ENCODE measurements at regions not wholly inside any gene's neighbourhood (a gene's known extent, or its start where the extent isn't known, plus 50 kb on each side); places are given as distances from the start of the nearest gene placed in this dataset.

- in situ Hi-C loops (cut with MboI; ENCODE audit: low pct_unique_long_range_greater_than_20kb in 2 of 9, low sequenced_read_pairs in 9 of 9, unreplicated experiment in 9 of 9), result loop anchor here in 3 of 9 experiments (25.0 kb wide), 1 partner anchor 467 kb away; no protein-coding TSS in a partner anchor
- H3K27ac ChIP-seq, result no peak overlapping the region
- ATAC-seq (replicated peaks in 6 of 8), result peak in 6 of 8 experiments; percentile 20 to 93 (median 88)
Observed at GRCh38 chr1:239879321-239880170, 212.1 kb upstream of the FMN2 start.

DNA sequence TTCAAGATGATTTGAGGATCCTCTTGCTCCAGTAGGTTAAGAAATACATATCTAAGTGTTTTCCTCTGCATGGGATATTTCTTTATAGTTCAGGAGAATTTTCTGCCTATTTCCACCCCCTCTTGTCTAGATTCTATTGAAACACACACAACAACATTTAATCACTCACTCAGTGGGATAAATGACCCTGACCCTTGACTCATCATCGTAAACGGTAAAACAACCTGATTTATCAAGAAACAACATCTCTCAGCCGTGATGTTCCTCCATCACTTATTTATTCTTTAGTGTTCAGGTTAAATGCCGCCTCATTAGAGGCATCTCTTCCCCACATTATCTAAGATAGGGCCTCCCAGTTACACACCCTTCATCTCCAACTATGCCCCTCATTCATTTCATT, 208.7 kb upstream of the FMN2 start:
- peak in 2 of 8 experiments; percentile 22 to 35 for ATAC-seq (replicated peaks in 6 of 8)
- whole genome bisulfite sequencing, 10 experiments, result 14 to 100% (median 62%) methylated on average over 1 to 4 of the region's 4 CpGs; no CpG with 5 or more reads in 1 of the 10 experiments
- H3K4me3 ChIP-seq, result no peak overlapping the region
- H3K4me1 ChIP-seq (replicated peaks in 1 of 2), result peaks cover 9 to 11% of the 10 kb centered on the region in 2 donors
- in situ Hi-C loops (cut with MboI; ENCODE audit: low pct_unique_long_range_greater_than_20kb in 2 of 9, low sequenced_read_pairs in 9 of 9, unreplicated experiment in 9 of 9), result loop anchor here in 3 of 9 experiments (25.0 kb wide), 1 partner anchor 471 kb away; no protein-coding TSS in a partner anchor
- H3K27ac ChIP-seq, result no peak overlapping the region

More at GRCh38 chr1:239879321-239880170, 212.1 kb upstream of the FMN2 start:
- 0 to 100% (median 69%) methylated on average over 1 to 9 of the region's 10 CpGs for whole genome bisulfite sequencing, 10 experiments
- H3K4me1 ChIP-seq (replicated peaks in 1 of 2), result peaks cover 9 to 11% of the 10 kb centered on the region in 2 donors
- H3K4me3 ChIP-seq, result no peak overlapping the region

- in situ Hi-C loops (cut with MboI; ENCODE audit: low pct_unique_long_range_greater_than_20kb in 2 of 9, low sequenced_read_pairs in 9 of 9, unreplicated experiment in 9 of 9), result loop anchor here in 3 of 9 experiments (25.0 kb wide), 1 partner anchor 472 kb away; no protein-coding TSS in a partner anchor
- Histone ChIP-seq H3K4me3 (no peak overlapping the region), H3K27ac (no peak overlapping the region), H3K4me1 (replicated peaks in 1 of 2) (peaks cover 3 to 6% of the 10 kb centered on the region in 2 donors)
- 24 to 100% (median 94%) methylated on average over 3 to 4 of the region's 4 CpGs; no CpG with 5 or more reads in 2 of the 10 experiments for WGBS, 10 experiments
- ATAC-seq (replicated peaks in 6 of 8), result no peak
Observed at GRCh38 chr1:239884796-239885195, 206.9 kb upstream of the FMN2 start.

DNA sequence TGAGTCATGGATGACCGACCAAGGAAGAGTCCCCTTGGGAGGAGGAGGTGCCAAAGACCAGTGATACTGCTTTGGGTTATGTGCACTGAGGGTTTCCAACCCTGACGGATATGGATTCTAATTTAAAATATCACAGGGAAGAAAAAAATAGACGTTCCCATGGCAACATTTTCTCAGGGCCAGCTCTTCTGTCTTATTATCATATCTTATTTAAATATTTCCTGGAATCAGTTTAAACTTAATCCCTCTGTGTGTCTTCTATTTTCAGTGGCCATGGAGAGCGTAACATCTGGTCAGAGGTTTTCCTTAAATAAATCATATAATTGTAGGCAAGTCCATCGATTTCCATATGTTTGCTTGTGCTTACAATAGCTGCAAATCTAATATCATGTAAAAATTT, 205.4 kb upstream of the FMN2 start:
- in situ Hi-C loops (cut with MboI; ENCODE audit: low pct_unique_long_range_greater_than_20kb in 2 of 9, low sequenced_read_pairs in 9 of 9, unreplicated experiment in 9 of 9), result loop anchor here in 3 of 9 experiments (25.0 kb wide), 1 partner anchor 474 kb away; no protein-coding TSS in a partner anchor
- WGBS, 10 experiments, result 10 to 100% (median 85%) methylated on average over 1 to 5 of the region's 5 CpGs
- H3K4me1 ChIP-seq (replicated peaks in 1 of 2), result peaks cover 0 to 6% of the 10 kb centered on the region in 2 donors
- H3K4me3 ChIP-seq, result no peak overlapping the region
- H3K27ac ChIP-seq, result no peak overlapping the region
- peak in 3 of 8 experiments; percentile 48 to 92 (median 54) for ATAC-seq (replicated peaks in 6 of 8)

- H3K4me1 ChIP-seq (replicated peaks in 1 of 2), result no peaks in the 10 kb centered on the region
- 14 to 77% (median 59%) methylated on average over 1 to 4 of the region's 4 CpGs; no CpG with 5 or more reads in 3 of the 10 experiments for WGBS, 10 experiments
- no peak overlapping the region for H3K27ac ChIP-seq
- no peak for ATAC-seq (replicated peaks in 6 of 8)
- in situ Hi-C loops (cut with MboI; ENCODE audit: low pct_unique_long_range_greater_than_20kb in 2 of 9, low sequenced_read_pairs in 9 of 9, unreplicated experiment in 9 of 9), result loop anchor here in 3 of 9 experiments (25.0 kb wide), 1 partner anchor 476 kb away; no protein-coding TSS in a partner anchor
- no peak overlapping the region for H3K4me3 ChIP-seq
Observed at GRCh38 chr1:239888639-239889038, 203.0 kb upstream of the FMN2 start.

GRCh38 chr1:239891621-239892358, 199.9 kb upstream of the FMN2 start:
- no peak overlapping the region for H3K4me3 ChIP-seq
- H3K27ac ChIP-seq, result no peak overlapping the region
- in situ Hi-C loops (cut with MboI; ENCODE audit: low pct_unique_long_range_greater_than_20kb in 2 of 9, low sequenced_read_pairs in 9 of 9, unreplicated experiment in 9 of 9), result loop anchor here in 4 of 9 experiments (10.0 to 25.0 kb wide), 2 partner anchors 479 to 497 kb away; no protein-coding TSS in a partner anchor
- ATAC-seq (replicated peaks in 6 of 8), result peak in 1 of 8 experiments; percentile 49
- no peaks in the 10 kb centered on the region for H3K4me1 ChIP-seq (replicated peaks in 1 of 2)
- 0 to 98% (median 40%) methylated on average over 1 to 5 of the region's 5 CpGs for WGBS, 10 experiments

DNA sequence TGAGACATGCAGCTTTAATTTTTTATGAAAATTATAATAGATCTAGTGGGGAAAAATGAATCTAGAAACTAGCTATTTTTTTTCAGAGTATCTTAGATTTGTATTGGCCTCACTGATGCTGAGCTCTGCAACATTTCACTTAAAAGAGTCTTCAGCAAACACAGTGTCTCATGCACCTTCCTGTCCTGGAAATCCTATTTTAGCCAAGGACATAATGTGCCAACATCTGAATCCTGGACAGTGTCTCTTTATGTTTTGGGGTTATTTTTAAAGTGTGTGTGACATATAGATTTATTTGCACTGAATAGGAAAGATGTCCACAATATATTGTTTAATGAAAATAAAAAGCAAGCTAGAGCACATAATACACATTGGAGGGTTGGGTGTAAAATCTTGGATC, 199.1 kb upstream of the FMN2 start:
- Histone ChIP-seq H3K4me1 (replicated peaks in 1 of 2) (peaks cover 4 to 5% of the 10 kb centered on the region in 2 donors), H3K4me3 (no peak overlapping the region), H3K27ac (no peak overlapping the region)
- no peak for ATAC-seq (replicated peaks in 6 of 8)
- in situ Hi-C loops (cut with MboI; ENCODE audit: low pct_unique_long_range_greater_than_20kb in 2 of 9, low sequenced_read_pairs in 9 of 9, unreplicated experiment in 9 of 9), result loop anchor here in 4 of 9 experiments (10.0 to 25.0 kb wide), 2 partner anchors 480 to 498 kb away; no protein-coding TSS in a partner anchor

DNA sequence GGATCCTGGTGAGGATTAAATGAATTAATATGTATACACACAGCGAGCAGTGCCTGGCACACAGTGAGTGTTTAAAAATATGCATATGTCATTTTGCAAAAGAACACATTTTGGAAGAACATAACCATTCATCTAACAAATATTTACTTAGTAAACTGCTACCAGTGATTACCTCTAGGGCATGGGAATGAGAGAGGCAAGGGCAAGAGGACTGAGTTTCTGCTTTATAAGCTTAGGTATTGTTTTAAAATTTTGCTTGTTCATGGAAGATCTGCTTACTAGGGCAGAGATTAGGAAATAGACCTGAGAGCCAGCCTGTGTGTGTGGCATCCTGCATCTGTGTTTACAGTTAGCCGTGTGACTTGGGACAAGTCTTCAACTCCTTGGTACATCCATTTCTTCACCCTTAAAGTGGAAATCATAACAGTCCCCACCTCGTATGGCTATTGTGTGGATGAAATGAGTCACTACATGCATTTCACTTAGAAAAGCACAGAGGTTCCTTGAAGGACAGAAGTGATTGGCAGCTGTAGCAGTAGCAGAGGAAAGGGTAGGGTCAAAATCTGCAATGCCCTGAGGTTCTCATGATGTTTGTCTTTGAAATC, 198.5 kb upstream of the FMN2 start:
- in situ Hi-C loops (cut with MboI; ENCODE audit: low pct_unique_long_range_greater_than_20kb in 2 of 9, low sequenced_read_pairs in 9 of 9, unreplicated experiment in 9 of 9), result loop anchor here in 4 of 9 experiments (10.0 to 25.0 kb wide), 2 partner anchors 481 to 498 kb away; no protein-coding TSS in a partner anchor
- H3K4me3 ChIP-seq, result no peak overlapping the region
- H3K27ac ChIP-seq, result no peak overlapping the region
- H3K4me1 ChIP-seq (replicated peaks in 1 of 2), result peaks cover 6 to 8% of the 10 kb centered on the region in 2 donors
- peak in 3 of 8 experiments; percentile 46 to 57 (median 52) for ATAC-seq (replicated peaks in 6 of 8)
- 0 to 100% (median 67%) methylated on average over 2 to 3 of the region's 3 CpGs; no CpG with 5 or more reads in 1 of the 10 experiments for whole genome bisulfite sequencing, 10 experiments

DNA sequence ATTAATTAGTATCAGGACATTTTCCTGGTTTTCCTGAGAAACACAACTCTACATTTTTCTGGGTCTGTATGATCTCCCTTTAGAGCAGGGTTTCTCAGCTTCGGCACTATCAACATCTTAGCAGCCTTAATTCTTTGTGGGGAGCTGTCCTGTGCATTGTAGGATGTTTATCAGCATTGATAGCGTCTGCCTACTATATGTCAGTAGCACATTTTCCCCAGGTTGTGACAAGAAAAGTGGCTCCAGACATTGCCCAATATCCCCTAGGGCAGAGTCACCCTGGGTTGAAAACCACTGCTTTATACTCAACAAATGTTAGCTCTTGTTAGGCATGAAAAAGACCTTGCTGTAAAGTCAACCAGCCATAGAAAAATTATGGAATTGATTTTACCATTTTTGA, 195.1 kb upstream of the FMN2 start:
- 20 to 100% (median 89%) methylated on average over 1 to 2 of the region's 2 CpGs; no CpG with 5 or more reads in 3 of the 10 experiments for WGBS, 10 experiments
- no peak for ATAC-seq (replicated peaks in 6 of 8)
- Histone ChIP-seq H3K27ac (no peak overlapping the region), H3K4me1 (replicated peaks in 1 of 2) (peaks cover 6 to 8% of the 10 kb centered on the region in 2 donors), H3K4me3 (no peak overlapping the region)
- in situ Hi-C loops (cut with MboI; ENCODE audit: low pct_unique_long_range_greater_than_20kb in 2 of 9, low sequenced_read_pairs in 9 of 9, unreplicated experiment in 9 of 9), result loop anchor here in 4 of 9 experiments (10.0 to 25.0 kb wide), 2 partner anchors 484 to 502 kb away; no protein-coding TSS in a partner anchor

- Histone ChIP-seq H3K27ac (no peak overlapping the region), H3K4me1 (replicated peaks in 1 of 2) (peaks cover 6 to 8% of the 10 kb centered on the region in 2 donors), H3K4me3 (no peak overlapping the region)
- WGBS, 10 experiments, result 30 to 80% (median 67%) methylated on average over 2 to 9 of the region's 9 CpGs
- in situ Hi-C loops (cut with MboI; ENCODE audit: low pct_unique_long_range_greater_than_20kb in 2 of 9, low sequenced_read_pairs in 9 of 9, unreplicated experiment in 9 of 9), result loop anchor here in 4 of 9 experiments (10.0 to 25.0 kb wide), 2 partner anchors 485 to 502 kb away; no protein-coding TSS in a partner anchor
- ATAC-seq (replicated peaks in 6 of 8), result no peak
Observed at GRCh38 chr1:239896980-239897379, 194.7 kb upstream of the FMN2 start.

- Histone ChIP-seq H3K4me3 (no peak overlapping the region), H3K27ac (no peak overlapping the region), H3K4me1 (replicated peaks in 1 of 2) (peaks cover 6 to 8% of the 10 kb centered on the region in 2 donors)
- 7 to 40% (median 10%) methylated on average over 2 to 4 of the region's 4 CpGs for WGBS, 10 experiments
- in situ Hi-C loops (cut with MboI; ENCODE audit: low pct_unique_long_range_greater_than_20kb in 2 of 9, low sequenced_read_pairs in 9 of 9, unreplicated experiment in 9 of 9), result loop anchor here in 4 of 9 experiments (10.0 to 25.0 kb wide), 2 partner anchors 485 to 503 kb away; no protein-coding TSS in a partner anchor
- peak in 3 of 8 experiments; percentile 8 to 38 (median 16) for ATAC-seq (replicated peaks in 6 of 8)
Observed at GRCh38 chr1:239897458-239897857, 194.2 kb upstream of the FMN2 start.

Data from motor neuron (in vitro differentiated cells).